GM12872 (cell line): ENCODE measurements at regions not wholly inside any gene's neighbourhood (a gene's known extent, or its start where the extent isn't known, plus 50 kb on each side); places are given as distances from the start of the nearest gene placed in this dataset.

Source experiments
- CTCF ChIP-seq: IDR thresholded peaks from 3 replicates; pipeline ENCODE4 v1.5.1; 2011; ENCODE audit warnings: low read depth, mild to moderate bottlenecking, low read length, moderate library complexity; ENCODE audit not compliant: insufficient read depth

GRCh38 chr3:190193210-190193609 is 72.5 kb upstream of the P3H2 start:
- no peak for TF ChIP-seq CTCF

GRCh38 chr3:190192739-190193138 is 72.0 kb upstream of the P3H2 start:
- TF ChIP-seq CTCF: no peak

GRCh38 chr3:190192087-190192486 is 71.4 kb upstream of the P3H2 start:
- TF ChIP-seq CTCF: no peak

GRCh38 chr3:190188197-190188596 is 67.5 kb upstream of the P3H2 start:
- no peak for TF ChIP-seq CTCF

- no peak for TF ChIP-seq CTCF
Observed at GRCh38 chr3:190183121-190183520, 62.4 kb upstream of the P3H2 start.

- TF ChIP-seq CTCF: no peak
Observed at GRCh38 chr3:190182418-190183043, 61.8 kb upstream of the P3H2 start.

GRCh38 chr3:190180268-190180667 is 59.6 kb upstream of the P3H2 start:
- TF ChIP-seq CTCF: no peak
